ENCODE measurements at regions not wholly inside any gene's neighbourhood (a gene's known extent, or its start where the extent isn't known, plus 50 kb on each side); places are given as distances from the start of the nearest gene placed in this dataset.

- no peak for TF ChIP-seq CTCF (IDR thresholded peaks at IDR 0.05)
- no peak for TF ChIP-seq POLR2A (IDR thresholded peaks at IDR 0.05)
Observed at GRCh38 chr21:26766826-26767325, 78.3 kb downstream of the ADAMTS1 start.
